Mucosa of descending colon (tissue), 3 donors: ENCODE measurements at regions not wholly inside any gene's neighbourhood (a gene's known extent, or its start where the extent isn't known, plus 50 kb on each side); places are given as distances from the start of the nearest gene placed in this dataset.
"Not testable (repeated sequence)": the region's sequence is repeated elsewhere in the genome, so short reads cannot be mapped to it uniquely, and the experiment has no call there.

Experiments
- ATAC-seq: fragments of 200-7000 bp; cut with Tn5 transposase; one replicate; pipeline ENCODE4 v1.9.1; 2020; ENCODE audit warnings: mild to moderate bottlenecking, moderate library complexity
- DNase-seq, 3 donors: peaks; one replicate each; pipeline ENCODE4 v3.0.0-alpha.2; 2020
- H3K36me3 ChIP-seq: fragments of 200-600 bp; one replicate; pipeline ENCODE4 v1.8.0; 2021; ENCODE audit warnings: low read depth, mild to moderate bottlenecking
- H3K4me1 ChIP-seq: fragments of 200-600 bp; one replicate; pipeline ENCODE4 v1.8.0; 2021; ENCODE audit warnings: low read depth, mild to moderate bottlenecking
- H3K4me3 ChIP-seq: fragments of 200-600 bp; one replicate; pipeline ENCODE4 v1.8.0; 2021; ENCODE audit warnings: mild to moderate bottlenecking
- H3K9me3 ChIP-seq: fragments of 200-600 bp; one replicate; pipeline ENCODE4 v1.8.0; 2021; ENCODE audit warnings: mild to moderate bottlenecking
- CTCF ChIP-seq: fragments of 200-600 bp; IDR thresholded peaks from one replicate; pipeline ENCODE4 v1.8.0; 2022; ENCODE audit warnings: antibody characterized with exemption, mild to moderate bottlenecking
- intact Hi-C, 2 donors: fragments of 100-400 bp; cut with DNase I in 1 of 2; cut with micrococcal nuclease in 1 of 2; formaldehyde crosslinking; loops; one replicate each; pipeline versions ENCODE4 v1.11.0 to v1.11.1; 2022; cut with DNase I, micrococcal nuclease
- donor health status: DM: no; HTN: no; CAD: no; lungs with moderate emphysema.
- donor health status: DM: no; HTN: no; CAD: no.
- donor health status: DM: no; HTN: yes; CAD: no.

GRCh38 chr4:132108784-132109183, 1040.3 kb upstream of the PCDH10 start:
- H3K9me3 ChIP-seq = no peaks in the 10 kb centered on the region
- DNase-seq (no peak), ATAC-seq (no peak)
- no peak for TF ChIP-seq CTCF
- intact Hi-C loops = no loop called here
- no peak overlapping the region for H3K4me3 ChIP-seq
- H3K4me1 ChIP-seq = no peaks in the 10 kb centered on the region
- no peaks in the 10 kb centered on the region for H3K36me3 ChIP-seq

GRCh38 chr4:132114885-132115284, 1034.2 kb upstream of the PCDH10 start:
- ATAC-seq (no peak), DNase-seq (no peak)
- TF ChIP-seq CTCF = no peak
- H3K36me3 ChIP-seq = no peaks in the 10 kb centered on the region
- no peaks in the 10 kb centered on the region for H3K4me1 ChIP-seq
- H3K4me3 ChIP-seq = no peak overlapping the region
- intact Hi-C loops = no loop called here
- no peaks in the 10 kb centered on the region for H3K9me3 ChIP-seq

GRCh38 chr4:132122741-132123140, 1026.4 kb upstream of the PCDH10 start:
- H3K4me3 ChIP-seq, DNase-seq, H3K9me3 ChIP-seq, intact Hi-C loops, ATAC-seq, H3K4me1 ChIP-seq, H3K36me3 ChIP-seq: not testable (repeated sequence)

GRCh38 chr4:132123870-132124623, 1025.0 kb upstream of the PCDH10 start:
- DNase-seq (no peak), ATAC-seq (no peak)
- Histone ChIP-seq H3K4me3 (no peak overlapping the region), H3K9me3 (no peaks in the 10 kb centered on the region), H3K4me1 (no peaks in the 10 kb centered on the region), H3K36me3 (no peaks in the 10 kb centered on the region)
- intact Hi-C loops = no loop called here
- no peak for TF ChIP-seq CTCF

GRCh38 chr4:132124624-132124974, 1024.5 kb upstream of the PCDH10 start:
- no peak for TF ChIP-seq CTCF
- DNase-seq (no peak), ATAC-seq (no peak)
- no peak overlapping the region for H3K4me3 ChIP-seq
- no peaks in the 10 kb centered on the region for H3K36me3 ChIP-seq
- intact Hi-C loops = no loop called here
- H3K9me3 ChIP-seq = no peaks in the 10 kb centered on the region
- H3K4me1 ChIP-seq = no peaks in the 10 kb centered on the region

GRCh38 chr4:132125131-132125530, 1024.0 kb upstream of the PCDH10 start:
- Histone ChIP-seq H3K9me3 (no peaks in the 10 kb centered on the region), H3K36me3 (no peaks in the 10 kb centered on the region), H3K4me3 (no peak overlapping the region), H3K4me1 (no peaks in the 10 kb centered on the region)
- TF ChIP-seq CTCF = no peak
- intact Hi-C loops = no loop called here
- ATAC-seq (no peak), DNase-seq (no peak)
